Endodermal cell (in vitro differentiated cells): ENCODE measurements at regions not wholly inside any gene's neighbourhood (a gene's known extent, or its start where the extent isn't known, plus 50 kb on each side); places are given as distances from the start of the nearest gene placed in this dataset.

ENCODE experiments used
- DNase-seq: peaks from one replicate; pipeline ENCODE4 v3.0.0-alpha.2; 2017
- H3K27ac ChIP-seq: 2 replicates; pipeline ENCODE4 v1.5.1; 2013; ENCODE audit warnings: mild to moderate bottlenecking, low read depth, low read length, moderate library complexity
- H3K27me3 ChIP-seq: 2 replicates; pipeline ENCODE4 v1.6.1; 2013; ENCODE audit warnings: mild to moderate bottlenecking, low read length, moderate library complexity; ENCODE audit not compliant: insufficient read depth, control insufficient read depth, poor library complexity, severe bottlenecking
- H3K36me3 ChIP-seq: 2 replicates; pipeline ENCODE4 v1.7.0; 2013; ENCODE audit warnings: mild to moderate bottlenecking, low read length, moderate library complexity; ENCODE audit not compliant: control insufficient read depth, insufficient read depth
- H3K4me1 ChIP-seq: one replicate; pipeline ENCODE4 v1.7.0; 2013; ENCODE audit warnings: low read length; ENCODE audit not compliant: control insufficient read depth, insufficient read depth
- H3K4me3 ChIP-seq: 2 replicates; pipeline ENCODE4 v1.5.1; 2013; ENCODE audit warnings: mild to moderate bottlenecking, low read length, moderate library complexity
- H3K9ac ChIP-seq: 2 replicates; pipeline ENCODE4 v1.6.1; 2013; ENCODE audit warnings: mild to moderate bottlenecking, low read length, moderate library complexity; ENCODE audit not compliant: poor library complexity, severe bottlenecking; ENCODE audit errors: extremely low read depth
- H3K9me3 ChIP-seq: 2 replicates; pipeline ENCODE4 v1.6.1; 2013; ENCODE audit warnings: mild to moderate bottlenecking, low read length, moderate library complexity; ENCODE audit not compliant: control insufficient read depth
- H3K27ac Mint-ChIP-seq: 2 replicates; pipeline ENCODE4 v1.8.0; 2020; ENCODE audit warnings: mixed read lengths
- H3K27me3 Mint-ChIP-seq: 2 replicates; pipeline ENCODE4 v1.8.0; 2021; ENCODE audit warnings: mild to moderate bottlenecking, mixed read lengths; ENCODE audit not compliant: insufficient read depth
- H3K36me3 Mint-ChIP-seq: 2 replicates; pipeline ENCODE4 v1.8.0; 2020; ENCODE audit warnings: low read depth, mixed read lengths
- H3K4me1 Mint-ChIP-seq: 2 replicates; pipeline ENCODE4 v1.8.0; 2020; ENCODE audit warnings: mixed read lengths
- H3K4me3 Mint-ChIP-seq: 2 replicates; pipeline ENCODE4 v1.8.0; 2020; ENCODE audit warnings: mild to moderate bottlenecking, moderate library complexity, mixed read lengths
- H3K9me3 Mint-ChIP-seq: 2 replicates; pipeline ENCODE4 v1.8.0; 2020; ENCODE audit warnings: mild to moderate bottlenecking, mixed read lengths
- WGBS, 2 experiments: methylation state at CpG; one replicate each; pipeline versions ENCODE4 v1.1.5 to v1.1.7; 2013; ENCODE audit warnings: missing lambda C conversion rate in 2 of 2, mixed read lengths in 1 of 2; ENCODE audit not compliant: insufficient coverage in 1 of 2, insufficient read length in 1 of 2; 5-methylcytosine and 5-hydroxymethylcytosine counted together
- TF ChIP-seq, protein P1 (sequence below): fragments of 200-600 bp; sonication (generic); conservative IDR thresholded peaks from 2 replicates; pipeline ENCODE4 v1.5.0; 2021; ENCODE audit warnings: antibody characterized with exemption, mild to moderate bottlenecking

GRCh38 chr1:177739780-177740179 is 230.1 kb downstream of the SEC16B start:
- no peaks in the 10 kb centered on the region for H3K36me3 ChIP-seq
- Mint-ChIP-seq H3K4me1 (no peaks in the 10 kb centered on the region), H3K27me3 (no peaks in the 10 kb centered on the region), H3K9me3 (no peaks in the 10 kb centered on the region), H3K27ac (no peak overlapping the region), H3K4me3 (no peak overlapping the region), H3K36me3 (no peaks in the 10 kb centered on the region)
- no peak overlapping the region for H3K9ac ChIP-seq
- 82 to 88% methylated on average over 2 of the region's 2 CpGs for WGBS, 2 experiments
- no peaks in the 10 kb centered on the region for H3K27me3 ChIP-seq
- H3K4me3 ChIP-seq = no peak overlapping the region
- TF ChIP-seq, protein P1, sequence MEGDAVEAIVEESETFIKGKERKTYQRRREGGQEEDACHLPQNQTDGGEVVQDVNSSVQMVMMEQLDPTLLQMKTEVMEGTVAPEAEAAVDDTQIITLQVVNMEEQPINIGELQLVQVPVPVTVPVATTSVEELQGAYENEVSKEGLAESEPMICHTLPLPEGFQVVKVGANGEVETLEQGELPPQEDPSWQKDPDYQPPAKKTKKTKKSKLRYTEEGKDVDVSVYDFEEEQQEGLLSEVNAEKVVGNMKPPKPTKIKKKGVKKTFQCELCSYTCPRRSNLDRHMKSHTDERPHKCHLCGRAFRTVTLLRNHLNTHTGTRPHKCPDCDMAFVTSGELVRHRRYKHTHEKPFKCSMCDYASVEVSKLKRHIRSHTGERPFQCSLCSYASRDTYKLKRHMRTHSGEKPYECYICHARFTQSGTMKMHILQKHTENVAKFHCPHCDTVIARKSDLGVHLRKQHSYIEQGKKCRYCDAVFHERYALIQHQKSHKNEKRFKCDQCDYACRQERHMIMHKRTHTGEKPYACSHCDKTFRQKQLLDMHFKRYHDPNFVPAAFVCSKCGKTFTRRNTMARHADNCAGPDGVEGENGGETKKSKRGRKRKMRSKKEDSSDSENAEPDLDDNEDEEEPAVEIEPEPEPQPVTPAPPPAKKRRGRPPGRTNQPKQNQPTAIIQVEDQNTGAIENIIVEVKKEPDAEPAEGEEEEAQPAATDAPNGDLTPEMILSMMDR = no peak
- no peak overlapping the region for H3K27ac ChIP-seq
- H3K4me1 ChIP-seq = peaks cover 10% of the 10 kb centered on the region
- H3K9me3 ChIP-seq = no peaks in the 10 kb centered on the region
- DNase-seq = no peak

DNA sequence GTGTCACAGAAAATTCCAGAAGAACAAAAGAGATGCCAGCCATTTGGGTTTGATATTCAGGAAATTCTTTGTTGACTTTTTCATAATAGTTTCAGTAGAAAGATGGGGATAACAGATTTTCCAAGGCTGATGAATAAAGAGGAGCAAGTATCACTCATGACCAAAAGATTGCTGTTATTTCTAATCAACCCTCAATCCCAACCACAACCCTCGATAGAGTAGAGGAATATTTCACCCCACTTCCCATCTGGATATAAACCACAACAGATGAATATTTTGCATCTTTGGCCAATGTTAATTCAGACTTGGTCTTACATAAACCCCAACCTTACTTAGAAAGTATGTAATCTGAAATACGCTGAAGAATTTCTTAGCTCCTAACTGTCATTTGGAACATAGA is 232.4 kb downstream of the SEC16B start:
- Histone ChIP-seq H3K9ac (no peak overlapping the region), H3K9me3 (no peaks in the 10 kb centered on the region), H3K4me1 (peaks cover 10% of the 10 kb centered on the region), H3K36me3 (no peaks in the 10 kb centered on the region), H3K4me3 (no peak overlapping the region), H3K27ac (no peak overlapping the region), H3K27me3 (no peaks in the 10 kb centered on the region)
- WGBS, 2 experiments = 94 to 100% methylated on average over 2 of the region's 2 CpGs
- DNase-seq = no peak
- H3K36me3 Mint-ChIP-seq = no peaks in the 10 kb centered on the region
- no peaks in the 10 kb centered on the region for H3K27me3 Mint-ChIP-seq
- no peak overlapping the region for H3K27ac Mint-ChIP-seq
- no peaks in the 10 kb centered on the region for H3K9me3 Mint-ChIP-seq
- H3K4me1 Mint-ChIP-seq = no peaks in the 10 kb centered on the region
- no peak overlapping the region for H3K4me3 Mint-ChIP-seq
- TF ChIP-seq, protein P1 = no peak

- H3K27ac Mint-ChIP-seq = no peak overlapping the region
- H3K4me1 Mint-ChIP-seq = no peaks in the 10 kb centered on the region
- H3K36me3 ChIP-seq = no peaks in the 10 kb centered on the region
- no peak for DNase-seq
- H3K27ac ChIP-seq = no peak overlapping the region
- no peaks in the 10 kb centered on the region for H3K4me1 ChIP-seq
- H3K4me3 ChIP-seq = no peak overlapping the region
- no peaks in the 10 kb centered on the region for H3K27me3 ChIP-seq
- H3K4me3 Mint-ChIP-seq = no peak overlapping the region
- 85 to 93% methylated on average over 3 to 7 of the region's 7 CpGs for WGBS, 2 experiments
- H3K36me3 Mint-ChIP-seq = no peaks in the 10 kb centered on the region
- H3K9me3 ChIP-seq = no peaks in the 10 kb centered on the region
- TF ChIP-seq, protein P1 = no peak
- no peak overlapping the region for H3K9ac ChIP-seq
- no peaks in the 10 kb centered on the region for H3K27me3 Mint-ChIP-seq
- H3K9me3 Mint-ChIP-seq = no peaks in the 10 kb centered on the region
Observed at GRCh38 chr1:177732178-177732577, 237.7 kb downstream of the SEC16B start.
